NCI-H345 treated with DMSO at 0.1 percent for 48 hours (cell line): ENCODE measurements at regions not wholly inside any gene's neighbourhood (a gene's known extent, or its start where the extent isn't known, plus 50 kb on each side); places are given as distances from the start of the nearest gene placed in this dataset.
A peak's percentile ranks its signal among the peaks of the same experiment; 100 is the strongest.

Experiments
- DNase-seq: peaks from one replicate; lab custom pipeline; 2025; ENCODE audit not compliant: unreplicated experiment; lab: John Stamatoyannopoulos, UW

DNA sequence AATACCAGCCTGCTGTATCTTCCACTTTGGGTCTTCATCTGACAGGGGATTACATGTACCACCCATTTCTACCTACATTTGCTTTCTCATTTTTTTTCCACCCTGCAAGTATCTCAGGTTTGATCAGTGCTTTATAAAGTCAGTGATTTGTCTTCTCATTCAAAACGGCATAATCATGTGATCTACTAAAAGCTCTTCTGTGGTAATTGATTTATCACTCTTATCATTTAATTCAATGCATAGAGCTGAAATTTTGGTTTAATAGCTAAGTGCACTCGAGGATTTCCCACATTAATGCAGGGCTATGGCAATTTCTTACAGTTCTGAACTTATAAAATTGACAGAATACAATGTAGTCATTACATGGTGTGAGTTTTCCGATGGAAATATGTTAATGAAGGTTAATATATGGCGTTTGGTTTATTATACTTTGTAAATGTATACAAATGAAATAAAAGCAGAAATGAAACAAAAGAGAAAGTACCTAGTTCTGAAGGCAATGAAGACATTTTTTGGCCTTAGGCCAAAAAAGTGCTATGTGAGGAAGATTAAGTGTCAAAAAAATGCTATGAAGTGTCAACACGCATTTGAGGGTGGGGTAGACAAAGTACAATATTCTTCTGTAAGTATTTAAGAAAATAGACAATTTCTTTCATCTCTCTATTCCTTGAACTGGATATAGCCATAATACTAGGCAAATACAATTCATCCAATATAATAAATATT, 457.3 kb downstream of the ETV1 start:
- no peak for DNase-seq

- DNase-seq = no peak
Measured at GRCh38 chr7:13538669-13539068, 450.8 kb downstream of the ETV1 start.

DNA sequence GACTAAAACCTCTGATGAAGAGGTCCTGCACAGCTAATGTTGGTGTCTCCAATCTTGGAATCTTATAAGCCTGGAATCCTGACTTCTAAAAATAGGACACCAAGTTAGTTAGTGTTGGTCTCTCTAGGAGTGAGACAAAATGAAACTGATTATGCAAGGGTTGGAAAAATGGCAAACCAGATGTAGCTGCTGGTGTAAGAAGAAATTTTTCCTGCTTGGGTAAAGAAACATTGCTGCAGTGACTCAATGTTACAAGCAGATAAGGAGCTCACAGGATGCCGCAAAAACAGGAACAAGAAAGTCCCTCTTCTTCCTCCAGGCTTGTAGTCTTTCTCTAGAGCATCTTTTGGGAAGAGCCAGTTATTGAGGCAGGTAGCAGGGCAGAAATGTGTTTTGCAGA, 449.0 kb downstream of the ETV1 start:
- DNase-seq = no peak

- DNase-seq = no peak
Measured at GRCh38 chr7:13541326-13541725, 448.1 kb downstream of the ETV1 start.

DNA sequence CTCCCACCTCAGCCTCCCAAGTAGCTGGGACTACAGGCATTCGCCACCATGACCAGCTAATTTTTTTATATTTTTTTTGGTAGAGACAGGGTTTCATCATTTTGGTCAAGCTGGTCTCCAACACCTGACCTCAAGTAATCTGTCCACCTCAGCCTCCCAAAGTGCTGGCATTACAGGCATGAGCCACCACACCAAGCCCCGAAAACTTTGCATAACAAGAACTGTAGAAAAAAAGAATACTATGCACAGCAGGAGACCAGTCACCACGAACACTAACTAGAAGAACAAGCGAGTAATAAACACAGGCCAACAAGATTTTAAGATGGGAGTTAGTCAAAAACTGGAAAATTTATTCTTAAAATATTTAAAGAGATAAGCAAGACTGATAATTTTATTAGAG, 447.0 kb downstream of the ETV1 start:
- no peak for DNase-seq

- peak; percentile 9 for DNase-seq
Measured at GRCh38 chr7:13551503-13551902, 438.0 kb downstream of the ETV1 start.

- no peak for DNase-seq
Measured at GRCh38 chr7:13560441-13560840, 429.0 kb downstream of the ETV1 start.

GRCh38 chr7:13563257-13563656, 426.2 kb downstream of the ETV1 start:
- DNase-seq = no peak

DNA sequence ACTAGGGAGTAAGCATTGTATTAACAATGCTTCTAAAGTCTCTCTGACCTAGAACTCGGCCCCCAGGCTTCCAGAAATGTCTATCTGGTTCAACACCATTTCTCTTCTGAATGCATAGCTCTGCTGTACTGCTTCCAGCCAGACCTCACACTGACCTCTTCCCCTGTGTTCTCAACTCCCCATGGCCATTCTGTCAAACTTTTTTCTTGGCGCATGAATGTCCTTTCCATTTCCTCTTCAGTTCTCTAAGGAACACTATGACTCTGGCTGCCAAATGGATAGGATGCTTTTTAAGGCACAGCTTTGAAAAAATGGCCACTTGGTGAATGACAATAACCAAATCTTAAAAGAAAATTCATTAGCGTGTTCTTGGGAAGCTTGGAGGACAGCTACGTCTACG, 425.8 kb downstream of the ETV1 start:
- no peak for DNase-seq

- DNase-seq = no peak
Measured at GRCh38 chr7:13577566-13578145, 411.8 kb downstream of the ETV1 start.

GRCh38 chr7:13578294-13578693, 411.2 kb downstream of the ETV1 start:
- DNase-seq = no peak

GRCh38 chr7:13581097-13581496, 408.4 kb downstream of the ETV1 start:
- no peak for DNase-seq

- no peak for DNase-seq
Measured at GRCh38 chr7:13593854-13594253, 395.6 kb downstream of the ETV1 start.

GRCh38 chr7:13602036-13602435, 387.4 kb downstream of the ETV1 start:
- DNase-seq = no peak

DNA sequence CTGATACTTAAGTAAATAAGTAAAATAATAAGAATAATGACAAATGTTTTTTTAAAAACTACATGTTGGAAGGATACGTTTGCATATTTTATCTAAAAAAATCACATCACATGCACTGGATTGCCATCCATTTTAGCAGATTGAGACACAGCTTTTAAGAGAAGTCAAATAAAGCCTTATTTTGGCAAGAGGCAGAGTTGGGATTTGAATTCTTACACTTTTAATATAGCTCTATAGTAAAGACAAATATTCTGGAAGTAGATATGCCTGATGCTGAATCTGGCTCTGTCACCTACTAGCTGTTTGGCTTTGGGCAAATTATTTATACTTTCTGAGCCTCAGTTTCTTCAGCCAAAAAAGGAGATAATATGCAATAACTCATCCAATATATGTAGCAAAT, 386.4 kb downstream of the ETV1 start:
- DNase-seq = no peak

GRCh38 chr7:13603661-13604060, 385.8 kb downstream of the ETV1 start:
- DNase-seq = no peak

DNA sequence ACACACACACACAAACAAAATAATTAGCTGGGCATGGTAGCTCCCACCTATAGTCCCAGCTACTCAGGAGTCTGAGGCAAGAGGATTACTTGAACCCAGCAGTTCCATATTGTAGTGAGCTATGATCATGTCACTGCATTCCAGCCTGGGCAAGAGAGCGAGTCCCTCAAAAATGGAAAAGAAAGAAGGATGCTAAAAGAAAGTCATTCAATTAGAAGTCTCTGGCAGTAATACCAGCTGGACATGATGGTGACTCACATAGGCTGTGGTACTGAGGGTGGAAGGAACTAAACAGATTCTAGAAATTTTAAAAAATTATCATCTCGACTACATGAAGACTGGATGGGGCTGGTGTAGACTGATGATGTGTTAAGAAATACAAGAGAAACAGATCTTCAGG, 385.3 kb downstream of the ETV1 start:
- DNase-seq = no peak

DNA sequence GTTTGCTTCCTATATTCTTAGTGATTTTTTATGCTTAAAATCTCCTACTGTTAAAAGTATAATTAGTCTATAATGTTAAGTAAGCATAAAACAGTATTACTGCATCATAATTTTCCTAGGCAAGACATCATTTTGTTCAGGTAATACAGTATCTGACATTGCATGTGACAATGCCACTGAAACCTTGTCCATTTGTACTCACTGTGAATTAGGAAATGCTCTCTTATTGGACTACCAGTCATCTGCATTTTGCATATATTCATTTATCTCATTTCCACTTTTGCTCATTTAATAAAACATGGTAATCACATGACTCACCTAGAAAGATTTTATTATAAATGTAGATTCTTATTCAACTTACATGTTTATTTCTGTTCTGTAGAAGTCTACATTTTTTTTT, 379.1 kb downstream of the ETV1 start:
- no peak for DNase-seq

GRCh38 chr7:13615679-13616078, 373.8 kb downstream of the ETV1 start:
- no peak for DNase-seq

GRCh38 chr7:13627455-13627854, 362.0 kb downstream of the ETV1 start:
- DNase-seq = no peak

DNA sequence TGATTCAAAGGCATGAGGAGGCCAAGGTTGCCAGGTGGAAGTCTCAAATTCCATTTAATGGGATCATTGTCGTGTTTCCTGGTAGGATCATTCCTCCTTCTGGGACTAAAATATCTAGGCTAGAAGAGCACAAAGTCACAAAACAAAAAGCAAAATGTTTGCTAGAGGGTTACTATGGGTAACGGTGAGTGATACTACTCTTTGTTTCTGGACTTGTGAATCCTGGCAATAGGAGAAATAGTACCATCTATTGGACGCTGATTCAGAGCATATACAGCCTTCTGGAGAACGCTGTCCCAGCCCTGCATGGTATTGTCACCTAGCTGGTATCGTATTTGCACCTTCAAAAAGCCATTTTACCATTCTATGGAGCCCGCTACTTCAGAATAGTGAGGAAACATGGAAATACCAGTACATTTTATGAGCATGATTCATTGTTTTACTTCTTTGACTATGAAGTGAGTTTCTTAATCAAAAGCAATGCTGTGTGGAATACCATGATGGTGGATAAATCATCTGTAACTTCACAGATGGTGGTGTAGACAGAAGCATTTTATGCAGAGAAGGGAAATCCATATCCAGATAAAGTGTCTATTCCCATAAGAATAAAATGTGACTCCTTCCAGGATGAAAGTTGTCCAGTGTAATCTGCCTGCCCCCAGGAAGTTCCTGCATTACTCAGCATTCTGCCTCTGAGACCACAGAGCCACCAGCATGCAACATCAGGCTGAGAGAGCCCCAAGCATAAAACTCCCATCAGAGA, 361.0 kb downstream of the ETV1 start:
- no peak for DNase-seq
